Liver (tissue), 8 donors: ENCODE measurements at regions not wholly inside any gene's neighbourhood (a gene's known extent, or its start where the extent isn't known, plus 50 kb on each side); places are given as distances from the start of the nearest gene placed in this dataset.

Source experiments
- DNase-seq: peaks from one replicate; pipeline ENCODE4 v3.0.0-alpha.2; 2017; ENCODE audit warnings: low spot score
- H3K27ac ChIP-seq, 2 donors: one replicate each; pipeline ENCODE4 v1.7.0; 2013; ENCODE audit warnings: inconsistent platforms in 2 of 2, low read length in 2 of 2, control low read depth in 1 of 2, low read depth in 1 of 2, mild to moderate bottlenecking in 1 of 2
- H3K27me3 ChIP-seq, 4 donors: one replicate each; pipeline versions ENCODE4 v1.6.1 to v1.7.0; 2013; ENCODE audit warnings: low read length in 3 of 4, inconsistent platforms in 1 of 4, mild to moderate bottlenecking in 1 of 4, moderate library complexity in 1 of 4; ENCODE audit not compliant: control insufficient read depth in 4 of 4, insufficient read depth in 4 of 4
- H3K36me3 ChIP-seq, 4 donors: one replicate each; pipeline versions ENCODE4 v1.6.1 to v1.7.0; 2013; ENCODE audit warnings: low read length in 3 of 4, mild to moderate bottlenecking in 3 of 4, low read depth in 1 of 4, moderate library complexity in 1 of 4; ENCODE audit not compliant: control insufficient read depth in 4 of 4, insufficient read depth in 3 of 4
- H3K4me1 ChIP-seq, 4 donors: one replicate each; pipeline versions ENCODE4 v1.6.1 to v1.7.0; 2013; ENCODE audit warnings: low read length in 3 of 4, mild to moderate bottlenecking in 3 of 4, moderate library complexity in 1 of 4; ENCODE audit not compliant: control insufficient read depth in 4 of 4, insufficient read depth in 4 of 4
- H3K4me3 ChIP-seq, 3 donors: one replicate each; pipeline versions ENCODE4 v1.6.1 to v1.7.0; 2013; ENCODE audit warnings: low read length in 3 of 3, control low read depth in 1 of 3, low read depth in 1 of 3, mild to moderate bottlenecking in 1 of 3
- H3K9ac ChIP-seq, 2 donors: one replicate each; pipeline ENCODE4 v1.7.0; 2013; ENCODE audit warnings: low read length in 2 of 2, mild to moderate bottlenecking in 2 of 2, moderate library complexity in 2 of 2, control low read depth in 1 of 2, low read depth in 1 of 2
- H3K9me3 ChIP-seq, 4 donors: one replicate each; pipeline versions ENCODE4 v1.6.1 to v1.7.0; 2013; ENCODE audit warnings: low read length in 3 of 4; ENCODE audit not compliant: control insufficient read depth in 4 of 4
- EGR1 ChIP-seq, 2 donors: IDR thresholded peaks; 2 replicates each; pipeline ENCODE4 v1.6.1; 2016 to 2018; ENCODE audit warnings: antibody characterized with exemption in 2 of 2, low read depth in 2 of 2
- FOXA1 ChIP-seq: IDR thresholded peaks from 2 replicates; pipeline ENCODE4 v1.6.1; 2016; ENCODE audit warnings: antibody characterized with exemption
- FOXA2 ChIP-seq: IDR thresholded peaks from 2 replicates; pipeline ENCODE4 v1.6.1; 2016; ENCODE audit warnings: antibody characterized with exemption
- GABPA ChIP-seq, 2 donors: IDR thresholded peaks in 1 of 2; conservative IDR thresholded peaks in 1 of 2; 2 replicates each; pipeline ENCODE4 v1.6.1; 2016; ENCODE audit warnings: antibody characterized with exemption in 2 of 2, mild to moderate bottlenecking in 1 of 2, moderate library complexity in 1 of 2
- HNF4A ChIP-seq, 2 donors: conservative IDR thresholded peaks; 2 replicates each; pipeline ENCODE4 v1.6.1; 2016; ENCODE audit warnings: antibody characterized with exemption in 2 of 2, mild to moderate bottlenecking in 2 of 2
- HNF4G ChIP-seq: IDR thresholded peaks from 2 replicates; pipeline ENCODE4 v1.6.1; 2016; ENCODE audit warnings: antibody characterized with exemption
- JUND ChIP-seq, 2 donors: IDR thresholded peaks; 2 replicates each; pipeline ENCODE4 v1.6.1; 2016; ENCODE audit warnings: antibody characterized with exemption in 2 of 2
- NR2F2 ChIP-seq: IDR thresholded peaks from 2 replicates; pipeline ENCODE4 v1.6.1; 2016; ENCODE audit warnings: antibody characterized with exemption
- RAD21 ChIP-seq, 2 donors: IDR thresholded peaks; 2 replicates each; pipeline ENCODE4 v1.6.1; 2016; ENCODE audit warnings: antibody characterized with exemption in 2 of 2, mild to moderate bottlenecking in 2 of 2
- RXRA ChIP-seq, 2 donors: IDR thresholded peaks; 2 replicates each; pipeline ENCODE4 v1.6.1; 2017 to 2018; ENCODE audit warnings: antibody characterized with exemption in 2 of 2, mild to moderate bottlenecking in 1 of 2
- SP1 ChIP-seq: IDR thresholded peaks from 2 replicates; pipeline ENCODE4 v1.6.1; 2018; ENCODE audit warnings: antibody characterized with exemption, mild to moderate bottlenecking
- TAF1 ChIP-seq: conservative IDR thresholded peaks from 2 replicates; pipeline ENCODE4 v1.6.1; 2016; ENCODE audit warnings: antibody characterized with exemption, mild to moderate bottlenecking
- YY1 ChIP-seq: IDR thresholded peaks from 2 replicates; pipeline ENCODE4 v1.6.1; 2016; ENCODE audit warnings: antibody characterized with exemption, mild to moderate bottlenecking
- WGBS: extraction: QIAGEN DNeasy Blood & Tissue Kit; methylation state at CpG from one replicate; pipeline ENCODE4 v1.1.7; 2013; 5-methylcytosine and 5-hydroxymethylcytosine counted together
- TF ChIP-seq, protein P1 (sequence below): IDR thresholded peaks from 2 replicates; pipeline ENCODE4 v1.6.1; 2016; ENCODE audit warnings: antibody characterized with exemption
- TF ChIP-seq, protein P2 (sequence below): IDR thresholded peaks from 2 replicates; pipeline ENCODE4 v1.6.1; 2016; ENCODE audit warnings: antibody characterized with exemption
- TF ChIP-seq, protein P3 (sequence below): fragments of 150-350 bp; IDR thresholded peaks from 2 replicates; pipeline ENCODE4 v1.5.1; 2017; ENCODE audit warnings: improper control_type of control experiment, low read depth, low read length; ENCODE audit not compliant: missing input control
- TF ChIP-seq, protein P4 (sequence below): IDR thresholded peaks from 2 replicates; pipeline ENCODE4 v1.6.1; 2016; ENCODE audit warnings: antibody characterized with exemption, mild to moderate bottlenecking
- TF ChIP-seq, protein P5 (sequence below): IDR thresholded peaks from 2 replicates; pipeline ENCODE4 v1.6.1; 2016; ENCODE audit warnings: antibody characterized with exemption
- donor health status: healthy.
- donor health status: healthy.
- donor health status: healthy.
- donor health status: healthy.
- donor health status: healthy.

DNA sequence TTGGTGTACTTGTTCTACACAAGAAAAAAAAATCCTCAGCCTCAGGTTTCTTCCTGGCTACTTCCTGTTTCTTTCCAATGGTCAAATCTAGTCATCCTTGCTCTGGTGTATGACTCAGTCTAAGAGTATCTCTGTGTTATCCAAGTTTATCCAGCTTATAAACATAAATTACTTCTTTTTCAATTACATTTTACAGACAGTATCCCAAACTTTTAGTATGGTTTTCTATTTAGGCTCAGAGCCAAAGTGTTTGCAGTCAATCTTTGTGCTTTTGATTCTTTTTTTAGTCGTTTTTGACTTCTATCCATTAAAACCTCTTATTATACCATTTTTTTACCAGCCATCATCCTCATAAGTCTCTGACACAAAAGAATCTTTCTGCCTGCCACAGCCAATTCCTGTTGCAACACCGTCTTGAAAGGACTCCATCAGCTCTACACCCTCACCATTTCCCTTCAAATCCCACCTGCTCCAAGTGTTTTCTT lies 294.6 kb downstream of the PTEN start:
- Histone ChIP-seq H3K4me1 (no peaks in the 10 kb centered on the region), H3K4me3 (no peak overlapping the region), H3K9ac (no peak overlapping the region), H3K27ac (no peak overlapping the region), H3K36me3 (no peaks in the 10 kb centered on the region), H3K27me3 (no peaks in the 10 kb centered on the region), H3K9me3 (no peaks in the 10 kb centered on the region)
- no peak for DNase-seq
- WGBS = 67% methylated on average over 2 of the region's 2 CpGs
- TF ChIP-seq, protein P1, sequence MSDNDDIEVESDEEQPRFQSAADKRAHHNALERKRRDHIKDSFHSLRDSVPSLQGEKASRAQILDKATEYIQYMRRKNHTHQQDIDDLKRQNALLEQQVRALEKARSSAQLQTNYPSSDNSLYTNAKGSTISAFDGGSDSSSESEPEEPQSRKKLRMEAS = no peak
- TF ChIP-seq, protein P2, sequence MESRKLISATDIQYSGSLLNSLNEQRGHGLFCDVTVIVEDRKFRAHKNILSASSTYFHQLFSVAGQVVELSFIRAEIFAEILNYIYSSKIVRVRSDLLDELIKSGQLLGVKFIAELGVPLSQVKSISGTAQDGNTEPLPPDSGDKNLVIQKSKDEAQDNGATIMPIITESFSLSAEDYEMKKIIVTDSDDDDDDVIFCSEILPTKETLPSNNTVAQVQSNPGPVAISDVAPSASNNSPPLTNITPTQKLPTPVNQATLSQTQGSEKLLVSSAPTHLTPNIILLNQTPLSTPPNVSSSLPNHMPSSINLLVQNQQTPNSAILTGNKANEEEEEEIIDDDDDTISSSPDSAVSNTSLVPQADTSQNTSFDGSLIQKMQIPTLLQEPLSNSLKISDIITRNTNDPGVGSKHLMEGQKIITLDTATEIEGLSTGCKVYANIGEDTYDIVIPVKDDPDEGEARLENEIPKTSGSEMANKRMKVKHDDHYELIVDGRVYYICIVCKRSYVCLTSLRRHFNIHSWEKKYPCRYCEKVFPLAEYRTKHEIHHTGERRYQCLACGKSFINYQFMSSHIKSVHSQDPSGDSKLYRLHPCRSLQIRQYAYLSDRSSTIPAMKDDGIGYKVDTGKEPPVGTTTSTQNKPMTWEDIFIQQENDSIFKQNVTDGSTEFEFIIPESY = no peak
- no peak for TF ChIP-seq RXRA (IDR thresholded peaks at IDR 0.05)
- no peak for TF ChIP-seq RAD21 (IDR thresholded peaks at IDR 0.05)
- no peak for TF ChIP-seq GABPA (IDR thresholded peaks at IDR 0.05 in 1 of 2, conservative IDR thresholded peaks at IDR 0.05 in 1 of 2)
- no peak for TF ChIP-seq SP1
- TF ChIP-seq FOXA2 = no peak
- TF ChIP-seq EGR1 (IDR thresholded peaks at IDR 0.05; ENCODE audit: low read depth in 2 of 2) = no peak
- TF ChIP-seq, protein P3, sequence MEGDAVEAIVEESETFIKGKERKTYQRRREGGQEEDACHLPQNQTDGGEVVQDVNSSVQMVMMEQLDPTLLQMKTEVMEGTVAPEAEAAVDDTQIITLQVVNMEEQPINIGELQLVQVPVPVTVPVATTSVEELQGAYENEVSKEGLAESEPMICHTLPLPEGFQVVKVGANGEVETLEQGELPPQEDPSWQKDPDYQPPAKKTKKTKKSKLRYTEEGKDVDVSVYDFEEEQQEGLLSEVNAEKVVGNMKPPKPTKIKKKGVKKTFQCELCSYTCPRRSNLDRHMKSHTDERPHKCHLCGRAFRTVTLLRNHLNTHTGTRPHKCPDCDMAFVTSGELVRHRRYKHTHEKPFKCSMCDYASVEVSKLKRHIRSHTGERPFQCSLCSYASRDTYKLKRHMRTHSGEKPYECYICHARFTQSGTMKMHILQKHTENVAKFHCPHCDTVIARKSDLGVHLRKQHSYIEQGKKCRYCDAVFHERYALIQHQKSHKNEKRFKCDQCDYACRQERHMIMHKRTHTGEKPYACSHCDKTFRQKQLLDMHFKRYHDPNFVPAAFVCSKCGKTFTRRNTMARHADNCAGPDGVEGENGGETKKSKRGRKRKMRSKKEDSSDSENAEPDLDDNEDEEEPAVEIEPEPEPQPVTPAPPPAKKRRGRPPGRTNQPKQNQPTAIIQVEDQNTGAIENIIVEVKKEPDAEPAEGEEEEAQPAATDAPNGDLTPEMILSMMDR = no peak
- TF ChIP-seq, protein P4, sequence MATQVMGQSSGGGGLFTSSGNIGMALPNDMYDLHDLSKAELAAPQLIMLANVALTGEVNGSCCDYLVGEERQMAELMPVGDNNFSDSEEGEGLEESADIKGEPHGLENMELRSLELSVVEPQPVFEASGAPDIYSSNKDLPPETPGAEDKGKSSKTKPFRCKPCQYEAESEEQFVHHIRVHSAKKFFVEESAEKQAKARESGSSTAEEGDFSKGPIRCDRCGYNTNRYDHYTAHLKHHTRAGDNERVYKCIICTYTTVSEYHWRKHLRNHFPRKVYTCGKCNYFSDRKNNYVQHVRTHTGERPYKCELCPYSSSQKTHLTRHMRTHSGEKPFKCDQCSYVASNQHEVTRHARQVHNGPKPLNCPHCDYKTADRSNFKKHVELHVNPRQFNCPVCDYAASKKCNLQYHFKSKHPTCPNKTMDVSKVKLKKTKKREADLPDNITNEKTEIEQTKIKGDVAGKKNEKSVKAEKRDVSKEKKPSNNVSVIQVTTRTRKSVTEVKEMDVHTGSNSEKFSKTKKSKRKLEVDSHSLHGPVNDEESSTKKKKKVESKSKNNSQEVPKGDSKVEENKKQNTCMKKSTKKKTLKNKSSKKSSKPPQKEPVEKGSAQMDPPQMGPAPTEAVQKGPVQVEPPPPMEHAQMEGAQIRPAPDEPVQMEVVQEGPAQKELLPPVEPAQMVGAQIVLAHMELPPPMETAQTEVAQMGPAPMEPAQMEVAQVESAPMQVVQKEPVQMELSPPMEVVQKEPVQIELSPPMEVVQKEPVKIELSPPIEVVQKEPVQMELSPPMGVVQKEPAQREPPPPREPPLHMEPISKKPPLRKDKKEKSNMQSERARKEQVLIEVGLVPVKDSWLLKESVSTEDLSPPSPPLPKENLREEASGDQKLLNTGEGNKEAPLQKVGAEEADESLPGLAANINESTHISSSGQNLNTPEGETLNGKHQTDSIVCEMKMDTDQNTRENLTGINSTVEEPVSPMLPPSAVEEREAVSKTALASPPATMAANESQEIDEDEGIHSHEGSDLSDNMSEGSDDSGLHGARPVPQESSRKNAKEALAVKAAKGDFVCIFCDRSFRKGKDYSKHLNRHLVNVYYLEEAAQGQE = no peak
- TF ChIP-seq NR2F2 = no peak
- TF ChIP-seq FOXA1 = no peak
- TF ChIP-seq JUND (IDR thresholded peaks at IDR 0.05) = no peak
- TF ChIP-seq TAF1 = no peak
- TF ChIP-seq HNF4A (conservative IDR thresholded peaks at IDR 0.05) = no peak
- TF ChIP-seq, protein P5, sequence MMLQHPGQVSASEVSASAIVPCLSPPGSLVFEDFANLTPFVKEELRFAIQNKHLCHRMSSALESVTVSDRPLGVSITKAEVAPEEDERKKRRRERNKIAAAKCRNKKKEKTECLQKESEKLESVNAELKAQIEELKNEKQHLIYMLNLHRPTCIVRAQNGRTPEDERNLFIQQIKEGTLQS = no peak
- no peak for TF ChIP-seq HNF4G
- no peak for TF ChIP-seq YY1
